HG03520 (cell line): ENCODE measurements at regions not wholly inside any gene's neighbourhood (a gene's known extent, or its start where the extent isn't known, plus 50 kb on each side); places are given as distances from the start of the nearest gene placed in this dataset.

ENCODE experiments used
- ATAC-seq: cut with Tn5 transposase; IDR thresholded peaks from one replicate; pipeline ENCODE4 v1.9.1; 2021; ENCODE audit warnings: mild to moderate bottlenecking, moderate library complexity; ENCODE audit not compliant: unreplicated experiment

DNA sequence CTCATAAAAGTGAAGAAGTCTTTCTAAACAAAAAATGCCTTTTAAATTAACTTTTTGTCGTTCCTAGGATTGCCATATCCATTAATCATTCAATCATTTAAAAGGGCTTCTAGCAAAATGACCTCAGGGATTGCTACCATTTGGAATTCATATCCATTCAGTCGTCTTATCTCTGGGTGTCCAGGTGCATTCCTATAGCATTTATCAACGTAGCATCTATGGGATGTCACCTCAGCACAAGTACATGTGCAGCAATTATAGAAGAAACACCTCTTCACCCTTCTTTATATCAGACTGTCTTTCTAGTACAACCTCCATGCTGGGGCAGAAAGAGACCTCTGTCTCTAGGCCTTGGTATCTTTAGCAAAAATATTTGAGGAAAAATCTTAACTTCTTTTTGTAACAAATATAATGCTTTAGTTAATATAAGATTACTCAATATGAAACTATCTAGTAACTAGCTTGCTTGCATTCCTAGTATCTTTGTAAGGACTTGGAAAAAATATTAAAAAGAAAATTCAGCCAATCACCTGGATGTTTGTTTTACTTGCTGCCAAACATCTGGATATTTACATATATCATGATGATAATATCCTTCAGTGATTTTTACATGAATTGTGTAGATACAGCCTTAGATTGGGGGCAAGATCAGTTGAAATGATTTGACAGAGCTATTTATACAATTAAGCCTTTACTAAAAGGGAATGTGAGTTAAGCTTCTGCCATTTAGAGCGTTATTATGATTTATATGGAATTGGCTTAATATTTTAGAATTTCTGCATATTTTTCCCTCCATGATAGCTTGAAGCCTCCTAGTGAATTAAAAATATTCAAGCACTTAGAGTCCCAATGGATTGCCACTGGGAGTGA lies 356.8 kb downstream of the HDGFL1 start:
- no peak for ATAC-seq

DNA sequence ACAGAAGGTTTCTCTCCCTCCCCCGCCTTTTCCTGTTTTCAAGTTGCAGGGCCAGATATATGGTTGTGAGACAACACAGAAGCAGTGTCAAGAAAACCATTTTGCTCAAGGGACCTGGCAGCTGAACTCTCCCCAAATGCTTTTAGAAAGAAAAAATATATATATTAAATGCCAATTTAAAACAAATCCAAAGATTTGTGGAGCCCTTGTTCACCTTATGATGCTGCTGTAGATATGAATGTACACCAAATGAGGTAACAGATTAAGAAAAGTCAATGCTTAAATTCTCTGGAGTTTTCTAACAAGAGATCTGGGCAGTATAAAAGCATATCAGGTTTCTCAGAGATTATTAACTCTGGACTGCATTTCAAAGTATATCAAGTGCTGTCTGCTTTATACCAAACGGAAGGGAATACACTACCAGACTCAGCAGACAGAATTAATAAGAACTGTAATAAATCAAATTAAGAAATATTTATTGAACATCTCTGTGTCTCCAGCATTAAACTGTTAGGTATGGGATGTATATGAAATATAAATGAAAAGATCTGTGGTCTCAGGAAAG lies 357.5 kb downstream of the HDGFL1 start:
- no peak for ATAC-seq

DNA sequence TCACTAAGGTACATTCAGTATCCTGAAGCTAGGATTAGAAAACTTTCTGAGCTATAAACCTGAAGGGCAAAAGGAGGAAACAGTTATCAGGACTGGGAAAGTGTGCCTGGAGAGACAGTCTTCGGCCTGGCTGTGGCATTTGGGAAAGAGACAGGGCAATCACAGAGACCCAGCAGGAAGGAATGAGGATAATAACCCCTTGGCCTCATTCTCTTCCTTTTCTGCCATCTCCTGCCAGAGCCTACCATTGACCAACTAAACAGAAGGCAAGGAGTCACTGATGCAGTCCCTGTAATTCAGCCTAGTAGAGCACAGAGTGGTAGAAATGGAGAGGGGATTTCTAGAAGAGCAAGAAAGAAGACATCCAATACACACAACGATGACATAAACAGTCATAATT lies 359.4 kb downstream of the HDGFL1 start:
- ATAC-seq: no peak

DNA sequence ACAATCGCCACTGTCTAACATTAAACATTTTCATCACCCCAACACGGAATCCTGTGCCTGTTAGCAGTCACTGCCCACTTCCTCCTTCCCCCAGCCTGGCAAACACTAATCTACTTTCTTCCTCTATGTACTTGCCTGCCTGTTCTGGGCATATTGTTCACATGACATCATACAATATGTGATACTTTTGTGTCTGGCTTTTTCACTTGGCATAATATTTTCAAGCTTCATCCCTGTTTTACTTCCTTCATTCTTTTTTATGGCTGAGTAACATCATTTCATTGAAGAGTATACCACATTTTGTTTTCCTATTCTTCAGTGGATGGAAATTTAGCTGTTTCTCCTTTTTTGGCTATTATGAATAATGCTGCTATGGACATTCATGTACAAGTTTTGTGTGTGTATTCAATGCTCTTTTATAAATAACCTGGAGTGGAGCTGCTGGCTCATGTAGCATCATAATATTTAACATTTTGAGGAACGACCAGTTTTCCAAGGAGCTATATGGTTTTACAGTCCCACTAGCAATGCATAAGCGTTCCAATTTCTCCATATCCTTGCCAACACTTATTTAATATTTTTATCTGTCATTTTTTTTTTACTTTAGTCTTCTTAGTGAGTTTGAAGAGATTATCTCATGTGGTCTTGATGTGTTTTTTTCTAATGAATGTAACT lies 360.1 kb downstream of the HDGFL1 start:
- no peak for ATAC-seq

DNA sequence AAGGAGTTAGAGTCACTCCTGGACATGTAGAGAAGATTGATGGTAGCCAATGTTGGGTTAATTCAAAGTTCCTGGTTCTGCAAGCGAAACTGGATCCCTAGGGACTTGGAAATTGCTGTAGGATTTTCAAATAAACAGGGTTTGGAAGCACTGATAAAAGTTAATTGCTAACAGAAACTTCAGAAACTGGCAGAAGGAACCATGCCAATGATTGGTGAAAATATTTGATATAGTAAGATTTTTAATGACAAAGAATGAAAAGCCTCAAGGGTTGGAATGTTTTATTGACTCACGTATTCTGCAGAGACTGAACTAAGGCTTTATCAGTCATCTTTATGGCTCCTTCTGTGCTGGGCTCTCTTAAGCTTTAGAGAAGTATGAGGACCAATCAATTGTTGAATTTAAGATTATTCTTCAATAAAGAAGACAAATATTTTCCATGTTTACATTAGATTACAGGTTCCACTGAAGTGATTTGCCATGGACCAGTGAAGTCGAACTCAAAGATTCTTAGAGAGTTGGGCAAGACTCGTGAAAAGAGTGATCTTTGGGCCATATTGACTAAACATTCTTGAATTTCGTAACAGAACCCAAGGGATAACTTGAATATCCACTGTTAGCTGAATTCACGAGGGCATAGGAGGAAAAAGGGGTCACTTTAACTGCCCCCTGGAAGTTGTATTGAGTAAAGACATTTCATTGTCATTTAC lies 371.4 kb downstream of the HDGFL1 start:
- no peak for ATAC-seq

DNA sequence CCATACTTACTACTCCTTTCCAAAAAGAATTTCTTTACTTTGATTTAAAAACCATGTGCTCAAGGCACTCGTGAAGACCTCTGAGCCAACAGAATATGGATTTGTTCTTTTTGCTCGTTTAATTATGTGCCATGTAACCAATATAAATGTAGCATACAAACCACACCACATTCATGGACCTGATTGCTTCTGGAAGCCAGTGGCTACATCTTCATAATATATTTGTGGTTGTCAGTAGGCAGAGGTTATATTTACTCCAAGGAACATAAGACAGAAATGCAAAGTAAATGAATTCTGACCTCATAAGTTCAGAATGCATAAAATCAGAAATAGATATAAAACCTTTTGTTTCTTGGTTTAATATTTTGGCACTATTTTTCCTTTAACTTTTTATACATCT lies 373.0 kb downstream of the HDGFL1 start:
- no peak for ATAC-seq

DNA sequence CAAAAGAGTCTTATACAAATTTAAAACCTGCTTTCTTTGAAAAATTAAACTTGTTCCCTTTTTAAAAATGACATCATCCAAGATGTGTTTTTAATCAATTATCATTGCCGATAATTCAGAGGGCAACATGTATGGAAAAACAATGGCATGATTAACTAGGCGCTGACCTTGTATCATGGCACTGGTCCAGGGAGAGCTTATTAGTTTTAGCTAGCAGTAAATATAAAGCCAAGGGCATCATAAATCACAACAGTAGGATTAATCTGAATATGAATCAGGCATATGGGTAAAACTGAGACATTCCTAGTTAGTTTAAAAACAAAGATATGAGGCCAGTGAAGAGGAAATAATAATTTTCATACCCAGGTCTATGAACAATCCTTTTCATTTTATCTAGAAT lies 374.0 kb downstream of the HDGFL1 start:
- ATAC-seq: no peak

DNA sequence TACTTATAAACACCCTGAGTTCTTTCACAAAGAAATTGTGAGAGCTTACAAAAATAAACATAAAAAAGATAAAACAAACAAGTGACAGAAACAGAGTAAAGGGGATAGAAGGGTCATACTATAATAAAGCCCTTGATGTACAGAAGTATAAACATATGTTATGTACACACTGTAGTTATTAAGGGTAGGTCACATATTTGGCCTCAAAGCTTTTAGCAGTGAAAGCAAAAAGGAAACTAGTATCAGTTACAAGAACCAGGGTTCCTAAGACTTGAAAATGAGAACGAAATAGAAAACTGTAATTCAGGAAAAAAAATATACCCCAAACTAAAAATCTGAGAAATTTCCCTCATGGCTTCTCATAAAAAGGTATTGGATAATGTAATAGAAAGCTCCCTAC lies 380.6 kb downstream of the HDGFL1 start:
- no peak for ATAC-seq

DNA sequence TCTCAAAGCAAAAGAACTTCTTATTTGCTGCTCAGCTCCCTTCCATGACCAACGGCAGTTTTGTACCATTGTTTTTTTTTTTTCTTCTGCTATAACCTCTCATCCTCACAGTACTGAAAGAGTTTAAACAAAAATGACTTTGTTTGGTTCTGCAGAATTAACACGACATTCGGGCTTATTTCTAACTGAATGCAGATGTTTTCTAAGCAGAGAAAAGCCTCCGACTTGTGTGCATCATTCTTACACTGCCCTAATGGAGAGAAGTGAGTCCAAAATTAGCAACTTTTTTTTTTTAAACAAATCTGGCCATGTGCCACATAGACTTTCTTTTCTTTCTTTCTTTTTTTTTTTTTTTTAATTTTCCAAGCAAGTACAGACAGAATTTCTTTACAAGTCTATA lies 382.7 kb downstream of the HDGFL1 start:
- ATAC-seq: no peak

DNA sequence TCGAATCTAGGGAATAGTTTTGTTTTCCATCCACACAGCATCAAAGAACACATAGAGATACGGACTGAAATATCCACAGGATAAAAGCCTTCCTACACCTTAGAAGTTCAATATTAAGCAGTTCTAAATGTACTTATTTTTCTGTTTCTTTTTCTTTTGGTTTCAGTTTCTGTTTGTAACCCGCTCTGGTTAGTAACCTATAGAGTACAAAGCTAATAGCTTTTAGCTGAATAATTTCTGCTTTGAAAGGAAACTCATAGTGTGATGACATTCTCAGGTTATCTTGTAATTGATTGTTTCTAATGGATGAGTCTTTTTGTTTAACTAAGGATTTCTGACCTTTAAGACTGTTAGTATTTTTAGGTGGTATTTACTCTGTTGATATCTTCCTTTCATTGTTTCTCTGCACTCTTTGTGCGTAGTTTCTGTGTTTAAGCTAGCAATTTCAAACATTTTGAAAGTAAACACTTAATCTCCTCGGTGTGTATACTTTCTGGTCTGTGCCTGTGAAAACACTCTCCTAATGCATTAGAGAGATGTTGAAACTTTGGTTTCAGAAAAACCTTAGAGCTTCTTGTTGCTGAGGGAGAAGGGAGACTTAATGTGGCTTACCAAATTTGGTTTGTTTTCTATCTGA lies 385.5 kb downstream of the HDGFL1 start:
- ATAC-seq: peak; percentile 56

DNA sequence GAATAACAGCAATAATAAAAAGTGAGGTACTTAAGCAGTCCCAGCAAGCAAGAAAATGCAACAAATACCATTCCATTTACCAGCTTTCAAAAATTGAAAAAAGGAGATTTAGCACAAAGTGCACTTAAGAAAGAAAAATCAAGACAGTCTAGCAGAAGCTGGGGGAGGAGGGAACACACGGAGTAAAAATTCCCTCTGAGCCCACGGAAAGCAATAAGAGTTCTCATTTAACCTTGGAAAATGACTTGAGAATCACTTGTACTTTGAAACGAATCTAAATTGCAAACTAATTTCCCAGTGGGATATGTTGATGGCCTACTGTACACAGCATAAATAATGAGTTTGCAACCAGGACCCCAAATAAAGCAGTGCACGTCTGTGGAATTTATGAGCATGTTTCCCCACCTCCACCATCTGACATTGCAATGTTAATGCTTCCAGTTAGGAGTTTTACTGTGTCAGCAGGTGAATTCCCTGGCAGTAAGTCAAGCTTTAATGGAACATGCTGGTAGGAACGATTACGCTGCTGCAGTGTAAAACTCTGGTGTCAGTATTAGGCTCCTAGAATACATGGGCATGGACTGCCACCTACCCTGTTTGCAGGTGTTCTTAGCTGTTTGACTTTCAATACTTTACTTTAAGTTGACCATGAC lies 386.8 kb downstream of the HDGFL1 start:
- ATAC-seq: no peak

DNA sequence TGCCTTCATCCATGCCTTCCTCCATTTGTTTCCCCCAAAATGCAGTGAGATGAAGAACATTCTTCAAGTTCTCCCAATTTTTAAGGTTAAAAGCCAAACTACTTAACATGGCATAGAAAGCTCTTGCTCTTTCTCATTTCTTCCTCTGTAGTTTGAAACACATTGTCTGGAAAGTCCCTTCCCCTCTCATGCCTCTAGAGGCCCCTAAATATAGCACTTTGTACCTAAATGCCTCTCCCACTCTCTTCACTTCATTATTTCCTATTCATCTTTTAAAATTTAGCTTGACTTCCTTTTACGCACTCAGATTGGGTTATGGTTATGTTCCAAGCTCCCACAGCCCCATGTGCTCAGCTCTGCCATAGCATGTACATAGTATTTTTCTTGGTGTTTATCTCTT lies 389.3 kb downstream of the HDGFL1 start:
- no peak for ATAC-seq

DNA sequence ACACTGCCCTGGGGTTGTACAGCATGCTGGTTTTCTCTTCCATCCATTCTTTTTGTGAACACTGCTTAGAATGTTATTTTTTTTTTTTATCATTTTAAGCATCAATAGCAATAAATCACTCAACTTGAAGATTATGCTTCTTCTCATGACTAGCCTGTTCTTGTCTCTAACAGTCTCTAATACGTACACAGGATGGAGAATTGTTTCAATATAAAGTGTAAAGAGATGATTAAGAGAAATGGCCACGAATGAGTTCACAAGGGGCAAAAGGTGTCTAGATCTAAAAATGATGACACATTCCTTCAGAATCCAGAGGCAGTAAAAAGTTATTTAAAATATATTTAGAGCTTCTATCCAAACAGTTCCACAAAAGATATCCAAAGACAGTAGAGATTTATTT lies 390.2 kb downstream of the HDGFL1 start:
- no peak for ATAC-seq

DNA sequence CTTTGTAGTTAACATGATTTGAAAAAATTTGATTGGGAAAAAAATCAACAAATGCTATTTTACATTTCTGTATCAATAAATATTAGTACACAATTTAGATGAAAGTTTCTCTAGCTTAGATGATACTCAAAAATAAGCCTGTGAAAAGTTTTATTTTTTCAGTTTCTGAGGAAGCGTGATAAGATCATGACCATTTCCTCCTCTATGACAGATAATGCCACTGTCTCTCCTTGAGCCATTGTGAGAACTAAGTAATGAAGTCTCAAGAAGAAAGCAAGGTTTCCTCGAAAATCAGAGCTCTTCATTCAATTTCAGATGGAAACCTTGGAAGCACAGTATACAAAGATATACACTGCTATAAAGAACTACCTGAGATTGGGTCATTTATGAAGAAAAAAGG lies 395.0 kb downstream of the HDGFL1 start:
- ATAC-seq: no peak

DNA sequence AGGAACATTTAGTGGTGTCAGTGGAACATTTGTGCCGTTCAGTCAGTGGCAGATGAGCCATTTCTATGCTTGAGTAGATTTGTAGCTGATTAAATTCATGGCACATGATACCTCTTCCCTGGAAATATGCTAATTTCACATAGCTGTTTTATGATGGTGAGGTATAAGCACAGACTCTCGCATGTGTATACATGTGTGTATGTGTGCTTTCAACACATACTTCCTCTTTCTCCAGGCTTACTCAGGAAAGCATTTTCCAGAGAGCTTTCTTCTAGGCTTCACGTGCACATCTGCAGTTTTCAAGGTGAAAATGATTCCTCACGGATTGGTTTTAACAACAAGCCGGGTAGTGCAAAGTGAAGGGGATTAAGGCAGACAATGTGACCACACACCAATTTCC lies 396.5 kb downstream of the HDGFL1 start:
- ATAC-seq: no peak

DNA sequence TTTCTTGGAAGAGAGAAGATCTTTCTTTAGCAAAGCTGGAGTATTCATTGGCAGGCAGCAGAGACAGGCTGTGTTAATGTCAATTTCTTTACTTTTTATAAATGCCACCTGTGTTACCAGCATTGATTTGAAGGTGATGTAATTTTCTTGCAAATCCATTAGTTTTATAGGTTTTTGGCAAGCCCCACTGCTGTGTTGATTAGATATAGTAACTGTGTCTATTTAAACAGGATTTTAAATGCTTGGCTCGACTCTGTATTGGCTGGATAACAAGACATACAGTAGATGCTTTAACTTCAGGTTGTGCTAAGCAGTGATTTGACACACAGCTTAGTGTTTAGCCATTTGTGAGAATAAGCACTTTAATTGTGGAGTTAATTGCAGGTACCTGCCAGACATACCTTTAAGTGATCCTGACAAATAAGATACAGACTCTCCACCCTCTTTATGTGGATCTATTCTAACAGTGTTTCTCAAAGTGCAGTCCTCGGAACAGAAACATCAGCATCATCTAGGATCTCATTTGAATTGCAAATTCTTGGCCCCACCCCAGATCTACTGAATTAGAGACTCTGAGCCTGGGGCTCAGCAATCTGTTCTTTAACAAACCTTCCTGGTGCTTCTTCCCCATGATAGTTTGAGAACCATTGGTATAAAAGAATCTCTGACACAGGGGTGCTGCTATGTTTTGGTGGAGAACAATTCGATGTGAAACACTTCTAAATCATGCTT lies 397.5 kb downstream of the HDGFL1 start:
- ATAC-seq: no peak

DNA sequence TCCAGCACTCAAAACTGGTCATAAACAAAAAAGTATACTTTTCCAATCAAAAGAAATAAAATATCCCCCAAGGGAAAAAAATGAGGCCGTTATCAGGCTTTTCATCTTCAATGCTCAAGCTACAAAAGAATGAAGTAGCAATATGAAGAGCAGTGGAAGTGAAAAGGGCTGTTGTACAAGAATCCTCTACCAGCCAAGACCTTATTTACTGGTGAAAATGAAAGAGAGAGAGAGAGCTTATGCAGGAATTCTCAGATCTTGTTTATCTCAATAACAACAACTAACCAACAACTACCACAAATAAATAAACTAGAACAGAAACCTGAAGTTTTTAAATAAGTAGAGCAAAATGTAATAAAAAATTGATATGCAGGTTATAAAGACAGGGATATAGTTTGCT lies 400.6 kb downstream of the HDGFL1 start:
- ATAC-seq: no peak

DNA sequence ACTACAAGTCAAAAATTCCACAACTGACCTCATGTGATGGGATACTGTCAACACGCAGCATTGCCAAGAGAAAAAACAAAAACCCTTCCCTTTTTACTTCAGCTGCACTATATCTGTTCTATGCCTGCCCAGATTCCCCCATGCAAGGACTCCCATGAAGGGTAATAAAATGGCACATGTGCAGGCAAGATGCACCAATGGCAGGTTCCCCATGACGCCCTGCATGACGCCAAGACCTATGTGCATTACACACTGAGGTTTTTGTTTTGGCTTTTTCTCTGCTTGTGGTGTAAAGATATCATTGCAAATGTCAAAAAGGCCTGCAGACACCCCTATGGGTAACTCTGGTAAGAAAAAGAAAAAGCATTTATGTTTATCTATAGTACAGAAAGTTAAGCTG lies 403.4 kb downstream of the HDGFL1 start:
- no peak for ATAC-seq

DNA sequence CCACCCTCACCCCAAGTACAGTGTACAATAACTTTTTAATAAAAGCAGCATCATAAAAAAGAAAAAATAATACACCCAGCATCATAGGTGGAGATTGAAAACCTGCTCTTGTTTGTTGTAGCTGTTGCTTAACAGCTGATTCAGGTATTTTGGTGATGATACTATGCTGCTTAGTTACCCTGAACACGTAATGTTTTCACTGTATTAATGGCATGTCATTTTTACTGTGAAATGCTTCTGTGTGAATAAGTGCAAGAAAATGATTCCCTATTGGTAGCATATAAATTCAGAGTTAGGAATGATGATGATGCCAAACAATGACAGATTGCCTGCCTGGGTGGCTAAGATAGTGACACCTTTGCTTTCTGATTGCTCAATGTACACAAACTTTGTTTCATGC lies 405.7 kb downstream of the HDGFL1 start:
- ATAC-seq: no peak

DNA sequence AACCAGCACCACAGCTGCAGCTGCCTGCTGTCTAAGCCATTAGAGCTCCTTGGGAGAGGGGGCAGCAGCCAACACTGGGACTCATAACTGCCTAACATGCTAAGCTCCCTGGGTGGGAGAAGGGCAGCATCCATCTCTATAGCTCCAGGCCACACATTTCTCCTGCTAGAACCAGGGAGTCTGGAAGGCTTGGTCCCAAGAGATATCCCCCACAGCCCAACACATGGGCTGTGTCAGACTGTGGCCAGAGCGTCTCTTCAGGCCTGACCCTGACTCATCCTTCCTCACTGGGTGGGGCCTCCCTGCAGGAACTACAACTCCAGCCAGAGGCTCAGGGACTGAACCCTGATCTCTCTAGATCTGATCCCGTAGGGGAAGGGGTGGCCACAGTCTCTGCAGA lies 411.1 kb downstream of the HDGFL1 start:
- no peak for ATAC-seq
